IPS-18a (cell line): ENCODE measurements at regions not wholly inside any gene's neighbourhood (a gene's known extent, or its start where the extent isn't known, plus 50 kb on each side); places are given as distances from the start of the nearest gene placed in this dataset.

Source experiments
- H3K27ac ChIP-seq: one replicate; pipeline ENCODE4 v1.5.1; 2013; ENCODE audit warnings: low read length
- H3K27me3 ChIP-seq: one replicate; pipeline ENCODE4 v1.6.1; 2013; ENCODE audit warnings: mild to moderate bottlenecking, low read length; ENCODE audit not compliant: control insufficient read depth, insufficient read depth
- H3K36me3 ChIP-seq: one replicate; pipeline ENCODE4 v1.6.1; 2013; ENCODE audit warnings: low read depth, low read length; ENCODE audit not compliant: control insufficient read depth
- H3K4me1 ChIP-seq: one replicate; pipeline ENCODE4 v1.6.1; 2013; ENCODE audit warnings: low read depth, low read length; ENCODE audit not compliant: control insufficient read depth
- H3K4me3 ChIP-seq: one replicate; pipeline ENCODE4 v1.5.1; 2013; ENCODE audit warnings: low read length
- H3K9ac ChIP-seq: one replicate; pipeline ENCODE4 v1.6.1; 2013; ENCODE audit warnings: mild to moderate bottlenecking, low read length, moderate library complexity
- H3K9me3 ChIP-seq: one replicate; pipeline ENCODE4 v1.6.1; 2013; ENCODE audit warnings: low read depth, low read length; ENCODE audit not compliant: control insufficient read depth

- Histone ChIP-seq H3K4me1 (no peaks in the 10 kb centered on the region), H3K4me3 (no peak overlapping the region), H3K36me3 (no peaks in the 10 kb centered on the region), H3K9ac (no peak overlapping the region), H3K9me3 (no peaks in the 10 kb centered on the region), H3K27ac (no peak overlapping the region), H3K27me3 (no peaks in the 10 kb centered on the region)
Measured at GRCh38 chr5:68740226-68740910, 353.4 kb upstream of the SLC30A5 start.

- Histone ChIP-seq H3K27me3 (no peaks in the 10 kb centered on the region), H3K4me3 (no peak overlapping the region), H3K4me1 (no peaks in the 10 kb centered on the region), H3K27ac (no peak overlapping the region), H3K36me3 (no peaks in the 10 kb centered on the region), H3K9ac (no peak overlapping the region), H3K9me3 (no peaks in the 10 kb centered on the region)
Measured at GRCh38 chr5:68744206-68744605, 349.6 kb upstream of the SLC30A5 start.

- no peaks in the 10 kb centered on the region for H3K9me3 ChIP-seq
- H3K36me3 ChIP-seq, result no peaks in the 10 kb centered on the region
- H3K27ac ChIP-seq, result no peak overlapping the region
- H3K4me1 ChIP-seq, result no peaks in the 10 kb centered on the region
- H3K4me3 ChIP-seq, result no peak overlapping the region
- H3K27me3 ChIP-seq, result no peaks in the 10 kb centered on the region
- H3K9ac ChIP-seq, result no peak overlapping the region
Measured at GRCh38 chr5:68745448-68745847, 348.4 kb upstream of the SLC30A5 start.

- Histone ChIP-seq H3K9me3 (no peaks in the 10 kb centered on the region), H3K9ac (no peak overlapping the region), H3K4me1 (no peaks in the 10 kb centered on the region), H3K27ac (no peak overlapping the region), H3K36me3 (no peaks in the 10 kb centered on the region), H3K27me3 (no peaks in the 10 kb centered on the region), H3K4me3 (no peak overlapping the region)
Measured at GRCh38 chr5:68746220-68746619, 347.6 kb upstream of the SLC30A5 start.

- H3K36me3 ChIP-seq, result no peaks in the 10 kb centered on the region
- no peak overlapping the region for H3K4me3 ChIP-seq
- H3K4me1 ChIP-seq, result no peaks in the 10 kb centered on the region
- H3K9me3 ChIP-seq, result no peaks in the 10 kb centered on the region
- no peaks in the 10 kb centered on the region for H3K27me3 ChIP-seq
- H3K27ac ChIP-seq, result no peak overlapping the region
- H3K9ac ChIP-seq, result no peak overlapping the region
Measured at GRCh38 chr5:68746643-68747420, 347.0 kb upstream of the SLC30A5 start.

- Histone ChIP-seq H3K36me3 (no peaks in the 10 kb centered on the region), H3K9ac (no peak overlapping the region), H3K27ac (no peak overlapping the region), H3K27me3 (no peaks in the 10 kb centered on the region), H3K4me3 (no peak overlapping the region), H3K9me3 (no peaks in the 10 kb centered on the region), H3K4me1 (no peaks in the 10 kb centered on the region)
Measured at GRCh38 chr5:68747521-68747920, 346.3 kb upstream of the SLC30A5 start.

GRCh38 chr5:68748101-68748500 lies 345.7 kb upstream of the SLC30A5 start:
- no peaks in the 10 kb centered on the region for H3K9me3 ChIP-seq

GRCh38 chr5:68749077-68749476 lies 344.7 kb upstream of the SLC30A5 start:
- Histone ChIP-seq H3K9me3 (no peaks in the 10 kb centered on the region), H3K36me3 (no peaks in the 10 kb centered on the region), H3K4me3 (no peak overlapping the region)

More at GRCh38 chr5:68748101-68748500, 345.7 kb upstream of the SLC30A5 start:
- Histone ChIP-seq H3K27me3 (no peaks in the 10 kb centered on the region), H3K27ac (no peak overlapping the region), H3K9ac (no peak overlapping the region), H3K4me3 (no peak overlapping the region), H3K4me1 (no peaks in the 10 kb centered on the region), H3K36me3 (no peaks in the 10 kb centered on the region)

GRCh38 chr5:68749631-68750030 lies 344.2 kb upstream of the SLC30A5 start:
- Histone ChIP-seq H3K27me3 (no peaks in the 10 kb centered on the region), H3K4me3 (no peak overlapping the region), H3K27ac (no peak overlapping the region), H3K9me3 (no peaks in the 10 kb centered on the region), H3K9ac (no peak overlapping the region), H3K4me1 (no peaks in the 10 kb centered on the region), H3K36me3 (no peaks in the 10 kb centered on the region)

More at GRCh38 chr5:68749077-68749476, 344.7 kb upstream of the SLC30A5 start:
- H3K27me3 ChIP-seq, result no peaks in the 10 kb centered on the region
- H3K27ac ChIP-seq, result no peak overlapping the region
- no peak overlapping the region for H3K9ac ChIP-seq
- no peaks in the 10 kb centered on the region for H3K4me1 ChIP-seq

- H3K9me3 ChIP-seq, result no peaks in the 10 kb centered on the region
- H3K27ac ChIP-seq, result no peak overlapping the region
- H3K4me3 ChIP-seq, result no peak overlapping the region
- H3K27me3 ChIP-seq, result no peaks in the 10 kb centered on the region
- no peak overlapping the region for H3K9ac ChIP-seq
- no peaks in the 10 kb centered on the region for H3K36me3 ChIP-seq
- H3K4me1 ChIP-seq, result no peaks in the 10 kb centered on the region
Measured at GRCh38 chr5:68751661-68752060, 342.2 kb upstream of the SLC30A5 start.

GRCh38 chr5:68754536-68754935 lies 339.3 kb upstream of the SLC30A5 start:
- no peaks in the 10 kb centered on the region for H3K27me3 ChIP-seq
- no peaks in the 10 kb centered on the region for H3K9me3 ChIP-seq
- H3K4me1 ChIP-seq, result no peaks in the 10 kb centered on the region
- no peak overlapping the region for H3K4me3 ChIP-seq
- no peak overlapping the region for H3K27ac ChIP-seq
- H3K36me3 ChIP-seq, result no peaks in the 10 kb centered on the region
- H3K9ac ChIP-seq, result no peak overlapping the region

GRCh38 chr5:68755293-68755692 lies 338.5 kb upstream of the SLC30A5 start:
- Histone ChIP-seq H3K4me3 (no peak overlapping the region), H3K27ac (no peak overlapping the region), H3K36me3 (no peaks in the 10 kb centered on the region), H3K4me1 (no peaks in the 10 kb centered on the region), H3K27me3 (no peaks in the 10 kb centered on the region), H3K9ac (no peak overlapping the region), H3K9me3 (no peaks in the 10 kb centered on the region)
